Thoracic aorta (tissue), 2 donors: ENCODE measurements at regions not wholly inside any gene's neighbourhood (a gene's known extent, or its start where the extent isn't known, plus 50 kb on each side); places are given as distances from the start of the nearest gene placed in this dataset.

Experiments used
- ATAC-seq: fragments of 150-250 bp; one replicate; pipeline ENCODE4 v1.8.0; 2017; ENCODE audit warnings: low read depth; ENCODE audit not compliant: insufficient number of reproducible peaks, low FRiP score
- DNase-seq: peaks from one replicate; pipeline ENCODE4 v3.0.0-alpha.2; 2020; ENCODE audit warnings: low spot score
- H3K27ac ChIP-seq, 2 donors: fragments of 200-600 bp; sonication (generic); 1 replicate in 1 of 2; 2 replicates in 1 of 2; pipeline ENCODE4 v1.5.1; 2016; ENCODE audit warnings: mild to moderate bottlenecking in 2 of 2, moderate library complexity in 2 of 2
- H3K27me3 ChIP-seq: fragments of 200-600 bp; sonication (generic); replicated peaks from 2 replicates; pipeline ENCODE4 v1.6.0; 2016; ENCODE audit warnings: mild to moderate bottlenecking; ENCODE audit not compliant: insufficient read depth
- H3K36me3 ChIP-seq: fragments of 200-600 bp; sonication (generic); one replicate; pipeline ENCODE4 v1.5.1; 2016
- H3K4me1 ChIP-seq, 2 donors: fragments of 200-600 bp; sonication (generic); 1 replicate in 1 of 2; 2 replicates in 1 of 2; pipeline versions ENCODE4 v1.5.1 to v1.6.0; 2016; ENCODE audit warnings: low read depth in 2 of 2, mild to moderate bottlenecking in 1 of 2; ENCODE audit not compliant: control insufficient read depth in 1 of 2
- H3K4me3 ChIP-seq: fragments of 200-600 bp; sonication (generic); 2 replicates; pipeline ENCODE4 v1.5.1; 2016; ENCODE audit warnings: mild to moderate bottlenecking
- H3K9me3 ChIP-seq: fragments of 200-600 bp; sonication (generic); 2 replicates; pipeline ENCODE4 v1.5.1; 2016
- CTCF ChIP-seq: fragments of 200-600 bp; sonication (generic); IDR thresholded peaks from one replicate; pipeline ENCODE4 v1.5.1; 2019; ENCODE audit warnings: antibody characterized with exemption

DNA sequence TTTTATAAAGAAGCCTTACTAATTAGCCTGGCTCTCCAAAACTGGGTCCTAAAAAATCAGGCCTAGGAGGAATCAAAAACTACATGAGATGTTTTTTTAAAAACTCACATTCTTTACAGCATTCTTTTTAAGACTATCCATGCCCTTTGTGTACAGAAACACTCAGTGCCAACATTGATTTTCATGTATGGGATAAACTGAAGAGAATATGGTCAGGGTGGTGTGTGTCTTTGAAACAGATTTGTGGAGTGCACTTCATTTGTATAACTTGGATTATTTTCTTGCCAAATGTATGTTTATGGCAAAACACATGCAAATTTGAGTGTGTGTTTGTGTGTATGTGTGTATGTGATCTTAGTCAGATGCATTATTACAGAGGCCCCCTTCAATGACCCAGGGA is 283.6 kb upstream of the ATP5MC3 start:
- H3K27me3 ChIP-seq: no peaks in the 10 kb centered on the region
- no peak for TF ChIP-seq CTCF
- no peaks in the 10 kb centered on the region for H3K4me1 ChIP-seq
- no peak overlapping the region for H3K4me3 ChIP-seq
- no peaks in the 10 kb centered on the region for H3K9me3 ChIP-seq
- no peaks in the 10 kb centered on the region for H3K36me3 ChIP-seq
- ATAC-seq: no peak
- DNase-seq: no peak
- no peak overlapping the region for H3K27ac ChIP-seq

- H3K4me3 ChIP-seq: no peak overlapping the region
- no peak for DNase-seq
These were observed 282.8 kb upstream of the ATP5MC3 start for GRCh38 chr2:175464311-175464670.

DNA sequence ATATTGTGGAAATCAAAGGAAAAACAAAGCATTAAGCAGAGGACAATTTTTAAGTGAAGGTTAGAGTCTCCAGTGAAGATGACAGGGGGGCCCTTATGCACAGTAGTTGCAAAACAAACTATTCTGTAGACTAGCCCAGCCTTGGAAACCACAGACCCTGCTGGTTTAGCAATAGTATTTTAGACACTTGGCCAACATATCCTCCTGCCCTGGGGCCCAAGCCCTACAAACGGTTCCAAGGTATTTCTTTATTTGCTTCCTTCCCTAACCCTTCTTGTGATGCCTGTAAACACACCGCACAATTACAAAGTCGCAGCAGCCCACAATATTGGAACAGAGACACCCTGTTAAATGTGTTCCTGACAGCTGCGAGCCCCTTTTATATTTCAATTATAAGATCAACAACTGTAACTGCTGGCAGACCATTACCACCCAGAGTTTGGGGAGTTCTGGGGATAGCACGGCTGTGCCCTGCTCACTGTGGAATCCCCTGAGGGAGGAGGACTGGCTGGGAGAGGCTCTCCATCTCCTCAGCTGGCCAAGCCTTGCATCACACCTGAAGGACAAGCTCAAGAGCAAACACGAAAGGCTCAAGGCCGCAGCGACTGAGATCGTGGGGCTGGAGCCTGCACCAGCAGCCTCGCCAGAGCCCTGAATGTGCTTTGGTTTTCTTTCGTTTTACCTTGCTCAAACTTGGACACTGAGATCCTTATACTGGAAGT is 282.2 kb upstream of the ATP5MC3 start:
- Histone ChIP-seq H3K9me3 (no peaks in the 10 kb centered on the region), H3K27me3 (no peaks in the 10 kb centered on the region), H3K4me3 (no peak overlapping the region), H3K27ac (no peak overlapping the region), H3K4me1 (no peaks in the 10 kb centered on the region), H3K36me3 (no peaks in the 10 kb centered on the region)
- DNase-seq: no peak
- no peak for TF ChIP-seq CTCF
- ATAC-seq: no peak

More at GRCh38 chr2:175464311-175464670, 282.8 kb upstream of the ATP5MC3 start:
- no peaks in the 10 kb centered on the region for H3K4me1 ChIP-seq
- H3K27ac ChIP-seq: no peak overlapping the region
- TF ChIP-seq CTCF: no peak
- no peak for ATAC-seq
- H3K9me3 ChIP-seq: no peaks in the 10 kb centered on the region
- no peaks in the 10 kb centered on the region for H3K36me3 ChIP-seq
- H3K27me3 ChIP-seq: no peaks in the 10 kb centered on the region

GRCh38 chr2:175463169-175463568 is 281.7 kb upstream of the ATP5MC3 start:
- ATAC-seq: no peak
- H3K4me1 ChIP-seq: no peaks in the 10 kb centered on the region

GRCh38 chr2:175462246-175462645 is 280.7 kb upstream of the ATP5MC3 start:
- Histone ChIP-seq H3K36me3 (no peaks in the 10 kb centered on the region), H3K27ac (no peak overlapping the region), H3K4me1 (no peaks in the 10 kb centered on the region), H3K4me3 (no peak overlapping the region), H3K27me3 (no peaks in the 10 kb centered on the region), H3K9me3 (no peaks in the 10 kb centered on the region)
- TF ChIP-seq CTCF: no peak
- ATAC-seq (no peak), DNase-seq (no peak)

More at GRCh38 chr2:175463169-175463568, 281.7 kb upstream of the ATP5MC3 start:
- DNase-seq: no peak
- H3K27me3 ChIP-seq: no peaks in the 10 kb centered on the region
- H3K27ac ChIP-seq: no peak overlapping the region
- no peaks in the 10 kb centered on the region for H3K36me3 ChIP-seq
- no peak for TF ChIP-seq CTCF
- no peaks in the 10 kb centered on the region for H3K9me3 ChIP-seq
- H3K4me3 ChIP-seq: no peak overlapping the region
